OCI-M2 (cell line): ENCODE measurements at regions not wholly inside any gene's neighbourhood (a gene's known extent, or its start where the extent isn't known, plus 50 kb on each side); places are given as distances from the start of the nearest gene placed in this dataset.
"Not testable (repeated sequence)": the region's sequence is repeated elsewhere in the genome, so short reads cannot be mapped to it uniquely, and the experiment has no call there.

Source experiments
- DNase-seq: peaks from one replicate; lab custom pipeline; 2025; ENCODE audit not compliant: unreplicated experiment; lab: John Stamatoyannopoulos, UW

- not testable (repeated sequence) for DNase-seq
Observed at GRCh38 chr13:27363637-27364036, 60.8 kb upstream of the GTF3A start.

- no peak for DNase-seq
Observed at GRCh38 chr13:27367570-27367969, 56.8 kb upstream of the GTF3A start.

GRCh38 chr13:27370305-27370872, 54.0 kb upstream of the GTF3A start:
- no peak for DNase-seq

GRCh38 chr13:27371932-27372331, 52.5 kb upstream of the GTF3A start:
- no peak for DNase-seq

- no peak for DNase-seq
Observed at GRCh38 chr13:27372896-27373295, 51.5 kb upstream of the GTF3A start.

- DNase-seq, result no peak
Observed at GRCh38 chr13:27374126-27374613, 50.2 kb upstream of the GTF3A start.
